HG02973 (cell line): ENCODE measurements at regions not wholly inside any gene's neighbourhood (a gene's known extent, or its start where the extent isn't known, plus 50 kb on each side); places are given as distances from the start of the nearest gene placed in this dataset.
A peak's percentile ranks its signal among the peaks of the same experiment; 100 is the strongest.

Experiments
- ATAC-seq: cut with Tn5 transposase; IDR thresholded peaks from one replicate; pipeline ENCODE4 v1.9.1; 2021; ENCODE audit warnings: moderate library complexity; ENCODE audit not compliant: unreplicated experiment

- ATAC-seq, result no peak
Observed at GRCh38 chr4:104138116-104138515, 356.6 kb downstream of the CXXC4 start.

DNA sequence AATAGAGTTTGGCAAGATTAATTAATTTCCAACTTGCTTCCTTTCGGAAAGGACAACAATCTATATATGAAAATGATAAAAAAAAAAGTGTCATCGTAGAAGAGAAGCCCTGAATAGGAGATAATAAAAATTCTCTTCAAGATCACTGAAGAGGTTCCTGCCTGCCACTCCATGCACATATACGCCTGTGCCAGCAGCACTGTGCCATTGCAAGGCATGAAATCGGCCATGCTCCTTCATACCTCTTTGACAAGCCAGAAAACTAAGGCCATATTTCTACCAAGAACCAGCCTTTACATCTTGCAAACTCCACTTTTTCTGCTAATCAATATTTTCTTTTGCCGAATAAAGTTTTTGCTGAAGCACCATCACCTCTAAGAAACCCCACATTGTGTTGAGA is 365.5 kb downstream of the CXXC4 start:
- no peak for ATAC-seq

GRCh38 chr4:104128850-104129213 is 365.9 kb downstream of the CXXC4 start:
- ATAC-seq, result peak; percentile 56

- ATAC-seq, result no peak
Observed at GRCh38 chr4:104128031-104128849, 366.5 kb downstream of the CXXC4 start.

DNA sequence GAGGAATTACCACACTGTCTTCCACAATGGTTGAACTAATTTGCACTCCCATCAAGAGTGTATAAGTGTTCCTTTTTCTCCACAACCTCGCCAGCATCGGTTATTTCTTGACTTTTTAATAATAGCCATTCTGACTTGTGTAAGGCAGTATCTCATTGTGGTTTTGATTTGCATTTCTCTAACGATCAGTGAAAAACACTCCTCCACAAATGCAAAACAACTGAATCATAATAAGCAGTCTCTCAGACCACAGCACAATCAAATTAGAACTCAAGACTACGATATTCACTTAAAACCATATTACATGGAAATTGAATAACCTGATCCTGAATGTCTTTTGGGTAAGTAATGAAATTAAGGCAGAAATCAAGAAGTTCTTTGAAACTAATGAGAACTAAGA is 371.7 kb downstream of the CXXC4 start:
- no peak for ATAC-seq

DNA sequence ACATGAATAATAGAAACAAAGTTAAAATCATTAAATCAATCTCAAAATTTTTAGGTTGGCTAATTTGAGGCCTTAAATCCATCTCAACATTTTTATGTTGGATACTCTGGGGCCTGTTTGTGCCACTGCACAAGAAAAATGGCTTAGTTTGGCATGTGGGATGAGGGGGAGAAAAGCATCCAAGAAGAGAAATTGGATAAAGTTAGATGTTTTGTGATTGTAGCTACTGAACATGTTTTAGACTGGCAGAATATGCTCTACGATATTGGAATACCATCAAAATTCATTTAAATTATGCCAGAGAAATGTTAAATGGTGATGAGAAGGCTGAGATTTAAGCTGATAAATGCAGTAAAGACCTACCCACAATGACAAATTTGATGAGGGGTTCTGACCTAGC is 376.9 kb downstream of the CXXC4 start:
- no peak for ATAC-seq

DNA sequence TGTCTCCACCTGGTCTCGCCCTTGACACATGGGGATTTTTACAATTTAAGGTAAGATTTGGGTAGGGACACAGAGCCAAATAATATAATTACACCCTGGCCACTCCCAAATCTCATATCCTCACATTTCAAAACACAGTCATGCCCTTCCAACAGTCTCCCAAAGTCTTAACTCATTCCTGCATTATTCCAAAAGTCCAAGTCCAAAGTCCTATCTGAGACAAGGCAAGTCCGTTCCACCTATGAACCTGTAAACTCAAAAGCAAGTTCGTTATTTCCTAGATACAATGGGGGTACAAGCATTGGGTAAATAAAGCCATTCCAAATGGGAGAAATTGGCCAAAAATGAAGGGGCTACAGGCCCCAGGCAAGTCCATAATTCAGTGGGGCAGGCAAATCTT is 380.8 kb downstream of the CXXC4 start:
- no peak for ATAC-seq

DNA sequence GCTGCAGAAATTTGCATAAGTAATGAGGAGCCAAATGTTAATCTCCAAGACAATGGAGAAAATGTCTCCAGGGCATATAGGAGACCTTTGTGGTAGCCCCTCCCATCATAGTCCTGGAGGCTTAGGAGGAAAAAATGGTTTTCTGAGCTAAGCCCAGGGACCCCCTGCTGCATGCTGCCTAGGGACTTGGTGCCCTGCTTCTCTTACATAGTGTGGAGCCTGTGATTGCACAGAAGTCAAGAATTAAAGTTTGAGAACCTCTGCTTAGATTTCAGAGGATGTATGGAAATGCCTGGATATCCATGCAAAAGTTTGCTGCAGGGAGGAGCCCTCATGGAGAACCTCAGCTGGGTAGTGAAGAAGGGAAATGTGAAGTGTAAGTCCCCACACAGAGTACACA is 379.4 kb upstream of the TACR3 start:
- ATAC-seq, result no peak

DNA sequence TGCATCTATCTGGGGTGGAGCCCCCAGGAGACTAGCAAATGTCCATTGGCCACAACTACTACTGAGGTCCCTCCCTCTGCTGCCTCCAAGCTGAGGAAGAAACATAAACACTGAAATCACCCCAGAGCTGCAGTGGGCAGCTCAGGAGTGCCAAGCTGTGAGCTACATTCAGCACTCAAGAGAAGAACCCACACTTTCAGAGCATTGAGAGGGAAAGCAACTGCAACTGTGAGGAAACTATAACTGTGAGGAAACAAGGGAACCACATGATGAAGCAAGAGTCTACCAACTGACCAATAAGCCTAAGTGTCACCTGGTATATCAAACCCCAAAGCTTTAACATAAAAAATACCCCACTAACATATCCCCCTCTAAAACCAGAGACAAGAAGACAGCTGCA is 373.5 kb upstream of the TACR3 start:
- no peak for ATAC-seq

GRCh38 chr4:104073229-104073628 is 353.4 kb upstream of the TACR3 start:
- ATAC-seq, result no peak

DNA sequence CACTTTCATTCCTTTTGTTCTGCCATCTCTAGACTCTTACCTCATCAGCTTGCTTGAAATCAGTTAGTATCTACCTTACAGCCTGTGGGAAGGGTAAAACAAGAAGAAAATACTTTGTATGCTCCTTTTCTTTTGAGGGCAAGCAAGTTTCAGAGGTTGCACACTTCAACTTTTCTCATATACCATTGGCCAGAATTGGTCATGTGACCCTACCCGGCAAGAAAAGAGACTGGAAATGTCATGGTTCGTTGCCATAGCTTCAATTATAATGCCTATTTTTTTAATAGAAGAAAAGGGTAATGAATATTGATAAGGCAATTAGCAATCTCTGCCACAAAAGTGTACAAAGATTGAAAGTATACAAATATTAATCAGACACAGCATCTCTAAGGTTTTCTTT is 346.7 kb upstream of the TACR3 start:
- no peak for ATAC-seq

DNA sequence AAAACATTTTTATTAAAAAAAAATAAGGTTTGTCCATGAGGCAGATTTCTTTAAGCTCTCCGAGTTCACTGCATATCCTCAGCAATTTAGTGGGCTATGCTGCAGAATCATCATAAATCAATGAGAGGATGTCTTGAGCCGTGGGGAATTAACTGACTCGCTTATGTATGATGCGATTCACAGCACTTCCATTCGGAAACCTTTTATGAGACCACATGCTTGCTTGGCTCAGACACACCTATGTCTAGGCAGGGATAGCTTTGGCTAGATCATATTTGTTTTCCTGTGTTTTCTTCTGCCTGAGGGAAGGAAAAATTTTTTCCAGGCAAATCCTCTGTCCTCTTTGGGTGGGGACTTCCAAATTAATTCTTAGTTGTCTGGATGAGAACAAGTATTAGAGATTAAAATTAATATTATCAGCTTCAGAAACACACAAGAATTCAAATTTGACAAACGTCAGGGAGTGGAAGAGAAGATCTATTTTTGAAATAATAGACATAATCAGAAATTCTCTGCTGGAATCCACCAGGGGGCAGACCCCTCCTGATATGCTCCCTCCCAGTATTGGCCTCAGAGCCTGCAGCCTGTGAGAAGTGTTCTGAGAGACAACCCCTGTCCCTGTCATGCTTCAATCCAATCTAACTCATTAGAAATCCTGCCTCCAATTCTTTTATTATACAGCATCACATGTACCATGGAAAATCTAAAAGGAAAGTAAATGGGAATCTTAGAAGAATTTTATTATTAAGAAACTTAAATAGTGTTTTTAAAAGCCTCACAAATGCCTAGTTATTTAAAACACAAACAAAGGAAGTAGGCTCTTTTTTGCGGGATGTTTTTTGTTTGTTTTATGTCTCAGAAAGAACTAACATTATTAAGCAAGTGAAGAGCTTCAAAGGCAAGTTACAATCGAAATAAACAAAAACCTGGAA is 345.1 kb upstream of the TACR3 start:
- ATAC-seq, result peak; percentile 78

GRCh38 chr4:104063341-104063740 is 343.6 kb upstream of the TACR3 start:
- ATAC-seq, result no peak

- ATAC-seq, result no peak
Observed at GRCh38 chr4:104044369-104044768, 324.6 kb upstream of the TACR3 start.

GRCh38 chr4:104032896-104033295 is 313.1 kb upstream of the TACR3 start:
- no peak for ATAC-seq

DNA sequence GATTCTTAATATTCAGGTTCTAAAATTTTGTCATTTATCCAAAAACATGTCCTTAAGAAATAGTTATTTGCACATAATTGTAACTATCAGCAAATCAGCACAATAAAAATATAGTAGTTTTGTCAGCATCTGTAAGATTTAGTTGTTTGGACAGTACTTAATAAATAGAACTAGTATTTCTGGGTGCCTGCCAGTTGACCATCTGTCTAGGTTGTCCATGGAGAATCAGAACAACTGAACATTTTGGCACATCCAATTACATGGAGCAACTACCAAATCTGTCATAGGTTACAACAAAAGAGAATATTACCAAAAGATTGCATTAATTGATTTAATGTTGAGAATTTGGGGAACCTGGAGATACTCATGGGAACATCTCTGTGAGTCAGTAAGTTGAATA is 305.5 kb upstream of the TACR3 start:
- ATAC-seq, result no peak

DNA sequence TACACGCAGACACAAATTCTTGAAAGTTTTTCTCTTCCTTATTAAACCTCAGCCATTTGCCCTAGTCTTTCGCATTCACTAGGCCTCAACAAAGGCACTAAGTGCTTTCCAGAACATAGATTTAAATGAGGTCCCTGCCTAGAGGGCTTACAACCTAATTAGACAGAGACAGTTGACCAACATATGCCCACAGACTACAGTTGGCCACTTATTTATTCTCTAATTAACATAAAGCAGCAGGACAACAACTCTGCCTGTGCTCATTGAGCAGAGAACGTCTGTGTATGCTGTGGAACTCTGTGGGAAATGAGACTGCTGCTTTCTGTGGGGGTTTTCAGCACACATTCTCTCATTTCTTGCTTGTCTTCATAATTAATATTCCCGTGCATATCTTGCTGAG is 303.0 kb upstream of the TACR3 start:
- no peak for ATAC-seq

DNA sequence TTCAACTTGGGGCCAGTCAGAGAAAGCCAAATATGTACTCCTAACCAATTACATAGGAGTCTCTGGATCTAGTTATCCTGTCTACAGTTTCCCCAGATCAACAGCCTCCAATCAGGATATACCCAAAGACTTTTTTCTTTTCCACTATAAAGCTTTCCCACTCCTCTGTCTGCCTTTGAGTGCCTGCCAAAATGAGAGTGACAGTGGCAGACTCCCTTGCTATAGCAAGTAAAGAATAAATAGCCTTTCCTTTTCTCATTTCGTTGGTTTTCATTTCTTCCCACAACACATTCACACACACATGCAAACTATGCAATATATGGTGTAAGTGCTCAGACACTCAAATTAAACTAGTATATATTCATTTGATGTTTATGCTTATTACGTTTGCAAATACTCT is 302.4 kb upstream of the TACR3 start:
- no peak for ATAC-seq

DNA sequence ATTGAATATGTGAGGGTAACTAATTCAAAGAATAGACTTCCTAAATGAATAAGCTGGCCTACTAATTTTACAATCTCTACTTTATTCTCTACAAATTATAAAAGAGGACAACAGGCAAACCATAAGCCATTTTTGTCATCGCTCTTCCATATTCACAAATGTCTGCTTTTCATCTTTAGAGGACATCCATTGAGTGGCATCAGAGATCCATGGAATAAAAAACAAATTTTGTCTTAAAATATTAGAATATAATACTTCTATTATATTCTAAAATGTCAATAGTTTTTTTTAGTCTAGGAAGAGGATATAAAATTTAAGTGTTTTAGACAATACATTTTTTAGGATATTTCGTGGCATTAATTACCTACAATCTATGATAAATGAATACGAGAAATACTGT is 300.9 kb upstream of the TACR3 start:
- ATAC-seq, result no peak

- no peak for ATAC-seq
Observed at GRCh38 chr4:104017213-104017612, 297.4 kb upstream of the TACR3 start.

GRCh38 chr4:104015680-104016079 is 295.9 kb upstream of the TACR3 start:
- no peak for ATAC-seq

DNA sequence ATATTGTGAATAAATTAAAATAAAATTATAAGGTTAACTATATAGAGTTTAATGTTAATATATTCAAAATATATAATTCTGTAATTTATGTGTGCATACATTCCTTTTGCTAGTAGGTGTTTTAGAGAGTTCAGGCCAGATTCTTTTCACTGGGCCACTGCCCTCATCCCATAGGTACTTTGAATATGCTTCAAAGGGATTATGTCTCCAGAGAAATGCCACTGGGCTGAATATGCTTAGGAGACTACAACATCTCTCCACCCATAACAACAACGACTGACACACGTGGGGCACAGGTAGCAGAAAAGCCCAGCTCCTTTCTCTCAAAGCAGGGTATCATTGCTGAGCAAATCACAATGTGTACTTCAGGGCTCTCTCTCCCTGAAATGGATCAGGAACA is 290.9 kb upstream of the TACR3 start:
- no peak for ATAC-seq
